Fibroblast of lung (primary cell): ENCODE measurements at regions not wholly inside any gene's neighbourhood (a gene's known extent, or its start where the extent isn't known, plus 50 kb on each side); places are given as distances from the start of the nearest gene placed in this dataset.

Experiments
- DNase-seq, 2 donors: peaks; one replicate each; pipeline versions ENCODE4 v3.0.0 to v3.0.0-alpha.2; 2010; ENCODE audit warnings: low read depth in 2 of 2
- H2AFZ ChIP-seq: 2 replicates; pipeline ENCODE4 v1.5.1; 2012; ENCODE audit warnings: low read length, control low read depth, inconsistent platforms
- H3K27ac ChIP-seq: 2 replicates; pipeline ENCODE4 v1.5.1; 2011; ENCODE audit warnings: low read length, control low read depth; ENCODE audit not compliant: insufficient read depth
- H3K27me3 ChIP-seq: 2 replicates; pipeline ENCODE4 v1.5.1; 2011; ENCODE audit warnings: mild to moderate bottlenecking, low read length; ENCODE audit not compliant: control insufficient read depth, insufficient read depth
- H3K36me3 ChIP-seq: 2 replicates; pipeline ENCODE4 v1.5.1; 2011; ENCODE audit warnings: low read length; ENCODE audit not compliant: control insufficient read depth, insufficient read depth
- H3K4me1 ChIP-seq: 2 replicates; pipeline ENCODE4 v1.5.1; 2011; ENCODE audit warnings: low read length; ENCODE audit not compliant: control insufficient read depth, insufficient read depth; ENCODE audit errors: extremely low read depth
- H3K4me2 ChIP-seq: 2 replicates; pipeline ENCODE4 v1.5.1; 2011; ENCODE audit warnings: low read length, control low read depth; ENCODE audit not compliant: insufficient read depth; ENCODE audit errors: extremely low read depth
- H3K4me3 ChIP-seq, 4 experiments: fragments of 200-600 bp in 1 of 4; sonication (generic) in 1 of 4; replicated peaks in 1 of 4; 2 replicates each; pipeline ENCODE4 v1.5.1; 2011 to 2016; ENCODE audit warnings: low read length in 4 of 4, low read depth in 3 of 4, mild to moderate bottlenecking in 3 of 4, control low read depth in 2 of 4, inconsistent platforms in 1 of 4, mixed read lengths in 1 of 4; ENCODE audit not compliant: insufficient read depth in 1 of 4; ENCODE audit errors: control extremely low read depth in 1 of 4
- H3K79me2 ChIP-seq: 2 replicates; pipeline ENCODE4 v1.5.1; 2012; ENCODE audit warnings: mild to moderate bottlenecking, low read length, inconsistent platforms; ENCODE audit not compliant: control insufficient read depth, insufficient read depth
- H3K9ac ChIP-seq: 2 replicates; pipeline ENCODE4 v1.5.1; 2011; ENCODE audit warnings: mild to moderate bottlenecking, low read length, control low read depth; ENCODE audit not compliant: insufficient read depth
- H3K9me3 ChIP-seq: 2 replicates; pipeline ENCODE4 v1.5.1; 2012; ENCODE audit warnings: low read depth, low read length; ENCODE audit not compliant: control insufficient read depth, insufficient read depth
- H4K20me1 ChIP-seq: 2 replicates; pipeline ENCODE4 v1.5.1; 2011; ENCODE audit warnings: low read length; ENCODE audit not compliant: control insufficient read depth, insufficient read depth; ENCODE audit errors: extremely low read depth
- CTCF ChIP-seq, 2 donors: IDR thresholded peaks in 1 of 2; conservative IDR thresholded peaks in 1 of 2; 1 replicate in 1 of 2; 2 replicates in 1 of 2; pipeline ENCODE4 v1.5.1; 2011 to 2012; ENCODE audit warnings: low read length in 2 of 2, control low read depth in 1 of 2, inconsistent platforms in 1 of 2, low read depth in 1 of 2, mild to moderate bottlenecking in 1 of 2
- EZH2 ChIP-seq: IDR thresholded peaks from 2 replicates; pipeline ENCODE4 v1.5.1; 2012; ENCODE audit warnings: low read length, control low read depth, mild to moderate bottlenecking; ENCODE audit errors: missing control alignments

DNA sequence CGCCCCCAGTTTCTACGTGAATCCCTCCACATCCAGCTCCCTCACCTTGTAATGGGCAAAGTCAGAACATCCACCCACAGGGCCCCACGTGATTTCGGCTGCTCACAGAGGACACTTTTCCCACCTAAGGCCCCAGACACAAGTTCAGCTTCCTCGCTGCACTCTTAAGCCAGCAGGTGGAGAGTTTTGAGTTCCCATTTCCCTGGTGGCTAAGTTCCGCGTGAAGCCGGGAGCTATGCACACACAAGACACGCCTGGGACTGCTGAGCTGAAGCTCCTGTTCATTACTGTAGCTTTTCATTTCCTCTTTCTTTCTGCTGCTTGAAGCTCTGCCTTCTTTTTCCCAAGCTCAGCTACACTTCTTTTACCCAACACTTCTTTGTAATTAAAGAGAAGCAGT, 273.8 kb downstream of the NPIPA8 start:
- H4K20me1 ChIP-seq, result no peaks in the 10 kb centered on the region
- DNase-seq, result no peak
- H3K27me3 ChIP-seq, result no peaks in the 10 kb centered on the region
- H3K9ac ChIP-seq, result no peak overlapping the region
- no peaks in the 10 kb centered on the region for H3K79me2 ChIP-seq
- H3K9me3 ChIP-seq, result no peaks in the 10 kb centered on the region
- H3K4me1 ChIP-seq, result no peaks in the 10 kb centered on the region
- no peaks in the 10 kb centered on the region for H3K36me3 ChIP-seq
- no peak overlapping the region for H3K4me3 ChIP-seq
- no peak overlapping the region for H3K4me2 ChIP-seq
- TF ChIP-seq EZH2 (no peak), CTCF (conservative IDR thresholded peaks at IDR 0.05 in 1 of 2, IDR thresholded peaks at IDR 0.05 in 1 of 2; ENCODE audit: low read depth in 1 of 2, low read length in 2 of 2) (no peak)
- H3K27ac ChIP-seq, result no peak overlapping the region
- H2AFZ ChIP-seq, result no peak overlapping the region

- H3K4me1 ChIP-seq, result no peaks in the 10 kb centered on the region
- DNase-seq, result no peak
- H3K4me3 ChIP-seq, result no peak overlapping the region
- H3K4me2 ChIP-seq, result no peak overlapping the region
- H3K9me3 ChIP-seq, result no peaks in the 10 kb centered on the region
- no peaks in the 10 kb centered on the region for H3K27me3 ChIP-seq
- no peak overlapping the region for H3K9ac ChIP-seq
- no peak overlapping the region for H2AFZ ChIP-seq
- H3K79me2 ChIP-seq, result no peaks in the 10 kb centered on the region
- H3K36me3 ChIP-seq, result no peaks in the 10 kb centered on the region
- H4K20me1 ChIP-seq, result no peaks in the 10 kb centered on the region
- H3K27ac ChIP-seq, result no peak overlapping the region
- TF ChIP-seq EZH2 (no peak), CTCF (conservative IDR thresholded peaks at IDR 0.05 in 1 of 2, IDR thresholded peaks at IDR 0.05 in 1 of 2; ENCODE audit: low read depth in 1 of 2, low read length in 2 of 2) (no peak)
Measured at GRCh38 chr16:18060351-18060750, 276.2 kb downstream of the NPIPA8 start.

GRCh38 chr16:18059577-18059976, 277.0 kb downstream of the NPIPA8 start:
- H3K79me2 ChIP-seq, result no peaks in the 10 kb centered on the region
- TF ChIP-seq EZH2, result no peak
- TF ChIP-seq CTCF (conservative IDR thresholded peaks at IDR 0.05 in 1 of 2, IDR thresholded peaks at IDR 0.05 in 1 of 2; ENCODE audit: low read depth in 1 of 2, low read length in 2 of 2), result no peak
- H3K36me3 ChIP-seq, result no peaks in the 10 kb centered on the region
- no peak overlapping the region for H3K4me3 ChIP-seq
- no peak overlapping the region for H2AFZ ChIP-seq
- H4K20me1 ChIP-seq, result no peaks in the 10 kb centered on the region
- H3K9ac ChIP-seq, result no peak overlapping the region
- no peak for DNase-seq
- H3K4me2 ChIP-seq, result no peak overlapping the region
- no peaks in the 10 kb centered on the region for H3K27me3 ChIP-seq
- H3K27ac ChIP-seq, result no peak overlapping the region
- no peaks in the 10 kb centered on the region for H3K9me3 ChIP-seq
- H3K4me1 ChIP-seq, result no peaks in the 10 kb centered on the region
